ENCODE measurements at regions not wholly inside any gene's neighbourhood (a gene's known extent, or its start where the extent isn't known, plus 50 kb on each side); places are given as distances from the start of the nearest gene placed in this dataset.

GRCh38 chr5:30390095-30390494 lies 803.4 kb upstream of the CDH6 start:
- TF ChIP-seq CTCF (conservative IDR thresholded peaks at IDR 0.05; ENCODE audit: low read length) (no peak), EZH2phosphoT487 (IDR thresholded peaks at IDR 0.05; ENCODE audit: borderline replicate concordance, low read depth, low read length) (no peak)

Measured in OCI-LY7 (cell line).